ENCODE measurements at regions not wholly inside any gene's neighbourhood (a gene's known extent, or its start where the extent isn't known, plus 50 kb on each side); places are given as distances from the start of the nearest gene placed in this dataset.
"Not testable (repeated sequence)": the region's sequence is repeated elsewhere in the genome, so short reads cannot be mapped to it uniquely, and the experiment has no call there.

DNA sequence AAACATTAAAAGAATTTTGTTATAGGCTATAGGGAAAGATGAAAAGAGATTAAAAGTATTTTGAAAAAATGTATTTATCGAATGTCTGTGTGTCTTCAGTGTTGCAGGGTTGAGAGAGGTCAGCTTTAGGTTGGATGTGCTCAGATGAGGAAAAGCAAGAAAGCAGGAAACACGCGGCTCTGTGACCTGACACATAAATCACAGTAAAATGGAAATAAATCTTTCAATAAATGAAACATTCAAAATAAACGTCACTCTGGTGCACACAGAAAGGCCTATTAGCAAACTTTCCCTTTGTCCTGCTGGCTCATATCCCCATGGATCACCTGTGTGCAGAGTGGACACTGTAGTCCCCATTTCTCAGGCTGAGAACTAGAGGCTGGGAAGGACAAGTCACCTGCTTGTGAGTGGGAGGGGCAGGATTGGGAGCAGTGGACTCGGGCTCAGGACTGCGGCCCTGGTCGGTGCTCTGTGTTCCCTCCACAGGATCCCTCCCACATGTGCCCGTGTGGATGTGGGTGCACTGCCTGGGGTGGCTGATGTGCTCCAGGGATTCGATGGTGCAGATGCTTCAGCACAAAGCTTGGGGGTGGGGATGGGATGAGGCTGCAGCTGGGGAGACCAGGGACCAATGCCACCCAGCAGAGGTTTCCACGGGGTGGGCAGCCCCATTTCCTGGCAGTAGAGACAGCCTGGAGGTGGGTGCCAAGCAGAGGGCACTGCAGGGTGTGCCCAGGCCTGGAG is 96.0 kb upstream of the IGLL5 start:
- Histone ChIP-seq H3K36me3 (no peaks in the 10 kb centered on the region), H3K27me3 (peaks cover 0 to 8% of the 10 kb centered on the region in 2 donors), H3K4me3 (no peak overlapping the region), H3K27ac (no peak overlapping the region), H3K4me1 (no peaks in the 10 kb centered on the region), H3K9me3 (no peaks in the 10 kb centered on the region)
- intact Hi-C loops (cut with DNase I): no loop called here
- DNase-seq (no peak), ATAC-seq (no peak)
- TF ChIP-seq, protein P1, sequence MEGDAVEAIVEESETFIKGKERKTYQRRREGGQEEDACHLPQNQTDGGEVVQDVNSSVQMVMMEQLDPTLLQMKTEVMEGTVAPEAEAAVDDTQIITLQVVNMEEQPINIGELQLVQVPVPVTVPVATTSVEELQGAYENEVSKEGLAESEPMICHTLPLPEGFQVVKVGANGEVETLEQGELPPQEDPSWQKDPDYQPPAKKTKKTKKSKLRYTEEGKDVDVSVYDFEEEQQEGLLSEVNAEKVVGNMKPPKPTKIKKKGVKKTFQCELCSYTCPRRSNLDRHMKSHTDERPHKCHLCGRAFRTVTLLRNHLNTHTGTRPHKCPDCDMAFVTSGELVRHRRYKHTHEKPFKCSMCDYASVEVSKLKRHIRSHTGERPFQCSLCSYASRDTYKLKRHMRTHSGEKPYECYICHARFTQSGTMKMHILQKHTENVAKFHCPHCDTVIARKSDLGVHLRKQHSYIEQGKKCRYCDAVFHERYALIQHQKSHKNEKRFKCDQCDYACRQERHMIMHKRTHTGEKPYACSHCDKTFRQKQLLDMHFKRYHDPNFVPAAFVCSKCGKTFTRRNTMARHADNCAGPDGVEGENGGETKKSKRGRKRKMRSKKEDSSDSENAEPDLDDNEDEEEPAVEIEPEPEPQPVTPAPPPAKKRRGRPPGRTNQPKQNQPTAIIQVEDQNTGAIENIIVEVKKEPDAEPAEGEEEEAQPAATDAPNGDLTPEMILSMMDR (IDR thresholded peaks at IDR 0.05): no peak

DNA sequence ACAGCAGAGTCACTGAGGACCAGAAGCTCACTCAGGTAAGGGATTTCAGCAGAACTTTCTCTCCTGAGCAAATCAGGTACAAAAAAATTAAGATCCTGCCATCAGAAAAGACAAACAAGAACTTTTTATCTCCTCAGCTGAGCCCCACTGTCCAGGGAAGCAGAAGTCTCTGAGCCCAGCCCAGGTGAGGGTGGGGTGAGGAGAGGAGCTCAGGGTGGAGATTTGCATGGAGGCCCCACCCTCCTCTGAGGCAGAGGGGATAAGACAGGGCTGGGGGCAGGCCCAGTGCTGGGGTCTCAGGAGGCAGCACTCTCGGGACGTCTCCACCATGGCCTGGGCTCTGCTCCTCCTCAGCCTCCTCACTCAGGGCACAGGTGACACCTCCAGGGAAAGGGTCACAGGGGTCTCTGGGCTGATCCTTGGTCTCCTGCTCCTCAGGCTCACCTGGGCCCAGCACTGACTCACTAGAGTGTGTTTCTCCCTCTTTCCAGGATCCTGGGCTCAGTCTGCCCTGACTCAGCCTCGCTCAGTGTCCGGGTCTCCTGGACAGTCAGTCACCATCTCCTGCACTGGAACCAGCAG is 95.3 kb upstream of the IGLL5 start:
- H3K27me3 ChIP-seq; H3K4me1 ChIP-seq; H3K9me3 ChIP-seq; H3K36me3 ChIP-seq; H3K27ac ChIP-seq; H3K4me3 ChIP-seq; DNase-seq; ATAC-seq; intact Hi-C loops (cut with DNase I): not testable (repeated sequence)

DNA sequence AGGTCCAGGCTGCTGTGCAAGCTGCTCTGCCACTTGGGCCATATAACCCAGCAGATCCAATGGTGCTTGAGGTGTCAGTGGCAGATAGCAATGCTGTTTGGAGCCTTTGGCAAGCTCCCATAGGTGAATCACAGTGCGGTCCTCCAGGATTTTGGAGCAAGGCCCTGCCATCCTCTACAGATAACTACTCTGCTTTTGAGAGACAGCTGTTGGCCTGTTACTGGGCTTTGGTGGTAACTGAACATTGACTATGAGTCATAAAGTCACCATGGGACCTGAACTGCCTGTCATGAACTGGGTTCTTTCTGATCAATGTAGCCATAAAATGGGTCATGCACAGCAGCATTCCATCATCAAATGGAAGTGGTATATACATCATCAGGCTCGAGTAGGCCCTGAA is 92.0 kb upstream of the IGLL5 start:
- H3K27ac ChIP-seq; H3K4me1 ChIP-seq; H3K9me3 ChIP-seq; intact Hi-C loops (cut with DNase I); H3K27me3 ChIP-seq; DNase-seq; H3K4me3 ChIP-seq; ATAC-seq; H3K36me3 ChIP-seq: not testable (repeated sequence)

DNA sequence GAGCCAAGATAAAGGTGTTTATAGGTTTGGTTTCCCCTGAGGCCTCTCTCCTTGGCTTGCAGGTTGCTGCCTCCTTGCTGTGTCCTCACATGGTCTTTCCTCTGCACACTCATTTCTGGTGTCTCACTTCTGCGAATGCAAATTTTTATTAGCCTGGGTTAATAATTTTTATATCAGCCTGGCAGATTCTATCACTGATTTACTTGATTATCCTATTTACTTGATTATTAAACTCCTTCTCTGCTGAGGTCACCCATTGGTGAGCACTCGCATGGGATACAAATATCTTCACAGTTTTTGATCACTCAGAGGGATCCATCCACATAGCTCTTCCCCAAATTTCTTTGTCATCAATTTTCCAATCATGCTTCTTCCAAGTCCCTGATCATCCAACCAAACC is 90.9 kb upstream of the IGLL5 start:
- Histone ChIP-seq H3K36me3 (no peaks in the 10 kb centered on the region), H3K4me3 (no peak overlapping the region), H3K9me3 (no peaks in the 10 kb centered on the region), H3K4me1 (no peaks in the 10 kb centered on the region), H3K27me3 (no peaks in the 10 kb centered on the region), H3K27ac (no peak overlapping the region)
- TF ChIP-seq, protein P1 (IDR thresholded peaks at IDR 0.05): no peak
- no peak for ATAC-seq
- no peak for DNase-seq
- intact Hi-C loops (cut with DNase I): no loop called here

GRCh38 chr22:22798232-22798616 is 89.4 kb upstream of the IGLL5 start:
- H3K27me3 ChIP-seq: no peaks in the 10 kb centered on the region
- H3K27ac ChIP-seq: no peak overlapping the region
- no peak for ATAC-seq
- no peaks in the 10 kb centered on the region for H3K4me1 ChIP-seq
- DNase-seq: no peak
- intact Hi-C loops (cut with DNase I): no loop called here
- TF ChIP-seq, protein P1 (IDR thresholded peaks at IDR 0.05): no peak
- H3K9me3 ChIP-seq: no peaks in the 10 kb centered on the region
- H3K4me3 ChIP-seq: no peak overlapping the region
- H3K36me3 ChIP-seq: no peaks in the 10 kb centered on the region

GRCh38 chr22:22798716-22799115 is 88.9 kb upstream of the IGLL5 start:
- TF ChIP-seq, protein P1 (IDR thresholded peaks at IDR 0.05): no peak
- DNase-seq: no peak
- H3K27ac ChIP-seq: no peak overlapping the region
- H3K4me3 ChIP-seq: no peak overlapping the region
- intact Hi-C loops (cut with DNase I): no loop called here
- no peaks in the 10 kb centered on the region for H3K36me3 ChIP-seq
- no peaks in the 10 kb centered on the region for H3K27me3 ChIP-seq
- no peak for ATAC-seq
- H3K9me3 ChIP-seq: no peaks in the 10 kb centered on the region
- no peaks in the 10 kb centered on the region for H3K4me1 ChIP-seq

Data from left lung (tissue), 4 donors.